EH (cell line): ENCODE measurements at regions not wholly inside any gene's neighbourhood (a gene's known extent, or its start where the extent isn't known, plus 50 kb on each side); places are given as distances from the start of the nearest gene placed in this dataset.
"Not testable (repeated sequence)": the region's sequence is repeated elsewhere in the genome, so short reads cannot be mapped to it uniquely, and the experiment has no call there.

Source experiments
- DNase-seq: peaks from one replicate; pipeline ENCODE4 v3.0.0-alpha.2; 2015; ENCODE audit warnings: low read depth

- no peak for DNase-seq
Observed at GRCh38 chr4:79547851-79548250, 139.8 kb upstream of the GK2 start.

GRCh38 chr4:79545292-79545691 lies 137.3 kb upstream of the GK2 start:
- not testable (repeated sequence) for DNase-seq

- no peak for DNase-seq
Observed at GRCh38 chr4:79540143-79540542, 132.1 kb upstream of the GK2 start.

DNA sequence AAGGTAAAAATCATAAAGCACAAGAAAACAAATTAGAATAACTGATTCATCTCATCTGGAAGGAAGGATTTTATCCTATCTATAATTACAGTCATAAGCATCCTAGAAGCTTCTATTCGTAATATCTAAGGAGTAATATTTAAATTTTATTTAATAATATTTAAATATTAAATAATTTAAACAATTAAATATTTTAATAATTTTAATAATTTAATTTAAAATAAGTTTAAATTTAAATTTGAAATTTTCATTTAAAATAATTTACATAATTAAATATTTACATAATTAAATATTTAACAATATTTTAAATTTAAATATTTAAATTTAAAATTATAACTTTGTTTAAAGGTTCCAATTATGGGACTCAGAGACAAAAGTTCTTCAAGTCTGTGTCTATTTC lies 127.5 kb upstream of the GK2 start:
- no peak for DNase-seq

DNA sequence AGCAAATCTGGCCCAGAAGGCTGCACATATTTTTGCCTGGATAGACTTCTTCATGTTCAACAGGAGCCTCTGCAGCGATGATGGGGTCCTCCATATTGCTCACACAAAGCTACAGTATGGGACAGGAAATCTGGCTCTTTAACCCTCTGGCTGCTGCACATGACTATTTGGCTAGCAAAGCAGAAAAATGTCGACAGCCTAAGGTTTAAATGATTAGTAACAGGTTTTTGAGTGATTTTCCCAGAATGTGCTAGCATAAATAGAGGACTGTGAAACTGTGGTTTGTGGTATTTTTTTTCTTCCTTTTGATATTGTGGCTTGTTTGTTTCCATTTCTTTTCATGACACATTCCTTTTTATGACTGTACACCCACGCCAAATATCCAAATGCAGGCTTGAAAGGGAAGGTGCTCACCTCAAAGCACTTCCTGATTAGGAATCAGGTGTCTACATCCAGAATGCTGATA lies 120.2 kb upstream of the GK2 start:
- DNase-seq, result no peak

DNA sequence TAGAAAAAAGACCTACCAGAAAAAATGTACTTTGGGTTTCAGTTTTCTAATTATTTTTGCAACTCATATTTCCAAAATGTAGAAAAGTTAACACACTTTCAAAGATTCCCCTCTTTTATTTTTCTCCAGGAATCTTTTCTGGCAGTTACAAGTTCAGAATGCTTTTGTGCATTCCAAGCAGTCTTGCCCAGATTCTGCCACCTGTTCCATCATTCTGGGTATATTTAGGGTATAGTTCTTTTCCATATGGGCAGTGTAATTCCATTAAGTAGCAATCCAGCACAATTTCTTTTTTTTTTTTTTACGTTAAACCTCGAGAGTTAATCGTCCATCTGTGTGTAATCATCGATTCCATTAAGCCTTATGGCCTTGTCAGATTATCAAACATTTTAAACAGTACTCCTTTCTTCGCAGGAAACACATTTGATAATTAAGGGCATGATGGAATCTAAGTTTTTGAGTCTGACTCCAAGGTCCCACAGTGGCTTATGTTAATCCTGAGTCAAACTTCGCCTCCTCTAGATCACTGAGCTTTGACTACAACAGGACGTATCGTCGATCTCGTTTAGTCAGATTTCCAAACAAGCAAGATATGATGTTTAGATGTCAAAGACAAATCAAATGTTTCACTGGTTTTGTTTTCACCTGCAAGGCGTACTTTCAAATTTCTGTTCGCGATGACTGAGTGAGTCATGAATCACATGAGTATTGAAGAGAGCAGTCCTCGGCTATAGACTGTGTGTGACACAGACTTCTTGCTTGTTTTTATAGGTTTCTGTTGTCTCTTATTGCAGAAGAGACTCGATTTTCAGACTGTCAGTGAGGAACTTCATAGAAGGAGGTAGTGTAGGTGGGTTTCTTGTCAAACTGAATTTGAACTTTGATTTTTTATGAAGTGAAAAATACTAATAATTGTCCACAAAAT lies 118.9 kb upstream of the GK2 start:
- no peak for DNase-seq

DNA sequence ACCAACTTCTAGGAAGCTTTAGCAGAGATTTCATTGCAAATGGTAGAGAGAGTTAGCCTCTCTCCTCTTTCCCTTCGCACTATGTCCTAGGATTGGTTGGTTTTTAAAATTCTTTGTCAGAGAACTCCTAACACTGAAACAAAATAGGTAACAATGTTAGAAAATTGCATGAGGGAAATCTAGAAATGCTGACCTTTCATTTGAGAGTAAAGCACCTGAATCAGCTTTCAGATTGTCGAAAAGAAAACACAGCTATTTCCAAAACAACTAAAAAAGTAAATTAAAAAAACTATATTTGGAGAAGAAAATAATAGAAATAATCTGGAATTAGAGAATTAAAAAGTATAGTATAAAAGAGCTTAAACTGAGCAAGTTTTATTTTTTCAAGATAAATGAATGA lies 108.1 kb upstream of the GK2 start:
- no peak for DNase-seq

- DNase-seq, result no peak
Observed at GRCh38 chr4:79514621-79515329, 106.7 kb upstream of the GK2 start.

GRCh38 chr4:79513576-79513975 lies 105.5 kb upstream of the GK2 start:
- no peak for DNase-seq

DNA sequence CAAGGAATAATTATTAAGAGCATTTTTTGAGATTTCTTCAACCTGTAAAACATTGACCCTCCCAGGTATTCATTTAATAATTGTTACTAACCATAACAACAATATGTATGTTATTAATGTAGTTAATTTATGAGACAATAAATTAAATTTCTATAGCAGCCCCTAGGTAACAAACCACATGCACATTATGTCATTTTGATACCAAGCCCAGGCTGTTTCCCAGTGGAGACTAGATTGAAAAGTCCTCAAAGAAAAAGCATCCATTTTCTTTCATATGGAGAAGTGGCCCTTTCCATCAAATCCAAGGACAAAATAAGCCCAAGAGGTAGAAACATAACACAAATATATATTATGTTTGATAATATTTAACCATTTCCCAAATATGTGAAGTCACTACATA lies 104.3 kb upstream of the GK2 start:
- no peak for DNase-seq

DNA sequence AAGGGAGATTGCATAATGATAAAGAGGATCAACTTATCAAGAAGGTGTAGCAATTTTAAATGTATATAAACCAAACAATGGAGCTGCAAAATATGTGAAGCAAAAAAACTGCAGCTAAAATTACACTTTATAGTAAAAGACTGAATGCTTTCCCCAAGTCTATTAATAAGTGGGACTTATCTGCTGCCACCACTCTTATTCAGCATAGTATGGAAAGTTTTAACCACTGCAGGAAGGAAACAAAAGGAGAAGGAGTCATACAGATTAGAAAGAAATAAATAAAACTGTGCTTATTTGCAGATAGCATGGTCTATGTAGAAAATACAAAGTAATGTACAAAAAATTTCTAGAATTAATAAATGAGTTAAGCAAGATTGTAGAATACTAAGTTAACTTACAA lies 94.1 kb upstream of the GK2 start:
- DNase-seq, result no peak

DNA sequence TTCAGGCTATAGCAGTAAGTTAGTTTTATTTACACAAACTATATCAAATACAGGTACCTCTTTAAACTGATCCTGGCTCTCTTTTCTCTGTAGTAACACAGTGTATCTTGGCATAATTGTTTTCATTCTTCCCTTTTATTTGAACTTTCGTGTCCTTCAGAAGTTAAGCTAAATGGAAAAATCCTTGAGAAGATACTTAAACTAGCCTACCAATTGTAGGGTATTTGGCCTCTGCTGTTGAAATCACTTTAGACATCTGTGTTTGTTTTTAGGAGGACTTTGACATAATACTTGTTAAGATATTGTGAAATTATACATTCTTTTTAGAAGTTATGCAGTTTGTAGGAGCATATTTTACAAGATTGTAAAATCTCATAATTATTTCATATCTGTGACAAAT lies 90.3 kb upstream of the GK2 start:
- DNase-seq, result no peak

GRCh38 chr4:79497001-79497400 lies 89.0 kb upstream of the GK2 start:
- no peak for DNase-seq

DNA sequence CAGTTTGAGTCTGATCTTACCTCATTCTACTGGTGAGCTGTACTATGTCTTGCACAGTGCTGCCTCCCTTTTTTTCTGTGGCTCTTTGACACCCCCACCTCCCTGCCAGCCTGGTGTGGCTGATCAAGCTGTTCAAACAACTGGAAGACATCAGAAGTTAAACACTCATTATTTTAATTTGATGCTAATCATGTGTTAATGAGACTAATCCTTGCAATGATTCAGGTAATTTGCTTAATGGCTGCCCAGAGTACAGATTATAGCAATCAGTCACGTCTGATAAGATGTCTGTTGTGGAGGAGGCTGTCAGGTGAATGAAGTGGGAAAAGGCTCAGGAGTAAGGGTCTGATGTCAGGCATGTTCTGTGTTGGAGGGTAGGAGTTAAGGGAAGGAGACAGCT lies 87.4 kb upstream of the GK2 start:
- no peak for DNase-seq

GRCh38 chr4:79492148-79492547 lies 84.1 kb upstream of the GK2 start:
- DNase-seq, result no peak

DNA sequence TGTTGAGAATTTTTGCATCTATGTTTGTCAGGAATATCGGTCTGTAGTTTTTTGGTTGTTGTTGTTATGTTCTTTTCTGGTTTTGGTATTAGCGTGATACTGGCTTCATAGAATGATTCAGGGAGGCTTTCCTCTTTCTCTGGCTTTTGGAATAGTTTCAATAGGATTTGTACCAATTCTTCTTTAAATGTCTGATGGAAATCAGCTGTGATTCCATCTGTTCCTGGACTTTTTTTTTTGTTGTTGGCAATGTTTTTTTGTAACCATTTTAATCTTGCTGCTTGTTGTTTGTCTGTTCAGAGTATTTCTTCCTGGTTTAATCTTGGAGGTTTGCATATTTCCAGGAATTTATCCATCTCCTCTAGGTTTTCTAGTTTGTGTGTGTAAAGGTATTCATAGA lies 81.5 kb upstream of the GK2 start:
- DNase-seq, result no peak

- no peak for DNase-seq
Observed at GRCh38 chr4:79476196-79476595, 68.2 kb upstream of the GK2 start.

GRCh38 chr4:79473439-79473724 lies 65.4 kb upstream of the GK2 start:
- DNase-seq, result no peak

DNA sequence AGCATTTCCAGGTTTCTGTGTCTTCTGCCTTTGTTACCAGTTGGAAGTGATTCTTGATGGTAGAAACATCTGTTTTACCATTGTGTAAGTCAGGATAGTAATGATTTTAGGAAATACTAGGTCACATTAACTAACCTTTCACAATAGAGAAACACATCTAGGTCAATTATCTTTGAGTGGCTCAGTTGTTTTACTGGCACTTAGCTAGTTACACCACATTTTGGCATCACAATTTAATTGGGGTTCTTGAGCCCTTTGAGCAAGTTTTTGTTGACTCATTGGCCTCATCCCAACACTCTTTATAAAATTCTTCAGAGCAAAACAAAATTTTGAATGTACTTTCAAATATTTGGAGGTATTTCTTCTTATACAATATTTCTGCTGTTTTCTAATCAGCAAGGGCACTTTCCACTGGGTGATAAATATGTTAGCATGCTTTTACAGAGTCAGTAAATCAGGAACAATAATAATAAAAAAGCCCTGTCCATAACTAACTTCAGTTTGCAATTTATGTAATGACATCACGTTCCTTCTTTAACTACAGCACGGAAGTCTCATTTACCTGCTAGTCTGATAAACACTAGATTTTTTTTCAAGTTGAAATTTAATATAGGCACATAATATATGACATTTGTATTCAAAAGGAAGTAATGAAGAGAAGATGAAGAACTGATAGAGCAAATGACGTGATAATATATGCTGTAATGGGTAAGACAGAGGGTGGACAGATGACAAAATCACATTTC lies 64.8 kb upstream of the GK2 start:
- DNase-seq, result no peak

DNA sequence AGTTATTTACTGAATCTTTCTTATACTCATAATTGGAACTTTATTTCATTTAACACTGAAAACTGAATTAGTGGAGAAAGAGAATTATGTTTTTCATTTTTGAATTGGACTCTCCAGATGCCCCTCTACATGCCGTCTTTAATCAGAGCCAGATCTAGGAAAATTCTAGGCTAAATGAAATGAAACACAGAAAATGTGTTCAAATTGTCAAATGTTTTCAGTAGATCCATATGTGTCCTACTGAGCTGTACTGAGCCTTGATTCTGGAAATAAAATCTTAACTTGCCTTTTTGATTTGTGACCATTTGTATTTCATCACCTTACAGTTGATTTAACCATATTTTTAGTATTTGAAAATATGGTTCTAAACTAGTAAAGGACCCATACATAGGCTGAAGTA lies 64.0 kb upstream of the GK2 start:
- DNase-seq, result no peak

DNA sequence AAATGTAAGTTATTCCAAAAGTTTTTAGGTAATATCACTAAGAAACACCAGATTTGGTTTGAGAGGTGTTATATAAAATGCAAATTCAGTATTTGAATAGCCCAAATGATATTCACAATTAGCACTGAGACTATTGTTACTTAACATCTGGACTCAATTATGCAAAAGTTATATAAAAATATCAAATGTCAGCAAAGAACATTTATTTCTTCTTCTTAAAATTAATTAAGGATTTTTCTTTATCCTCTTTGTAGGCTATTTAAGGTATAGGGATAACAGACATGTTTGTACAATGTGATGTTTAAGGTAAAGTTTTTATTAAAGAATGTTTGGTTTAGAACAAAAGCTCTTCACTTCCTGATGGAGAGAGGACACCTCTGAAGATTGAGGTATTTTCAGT lies 63.3 kb upstream of the GK2 start:
- DNase-seq, result no peak

DNA sequence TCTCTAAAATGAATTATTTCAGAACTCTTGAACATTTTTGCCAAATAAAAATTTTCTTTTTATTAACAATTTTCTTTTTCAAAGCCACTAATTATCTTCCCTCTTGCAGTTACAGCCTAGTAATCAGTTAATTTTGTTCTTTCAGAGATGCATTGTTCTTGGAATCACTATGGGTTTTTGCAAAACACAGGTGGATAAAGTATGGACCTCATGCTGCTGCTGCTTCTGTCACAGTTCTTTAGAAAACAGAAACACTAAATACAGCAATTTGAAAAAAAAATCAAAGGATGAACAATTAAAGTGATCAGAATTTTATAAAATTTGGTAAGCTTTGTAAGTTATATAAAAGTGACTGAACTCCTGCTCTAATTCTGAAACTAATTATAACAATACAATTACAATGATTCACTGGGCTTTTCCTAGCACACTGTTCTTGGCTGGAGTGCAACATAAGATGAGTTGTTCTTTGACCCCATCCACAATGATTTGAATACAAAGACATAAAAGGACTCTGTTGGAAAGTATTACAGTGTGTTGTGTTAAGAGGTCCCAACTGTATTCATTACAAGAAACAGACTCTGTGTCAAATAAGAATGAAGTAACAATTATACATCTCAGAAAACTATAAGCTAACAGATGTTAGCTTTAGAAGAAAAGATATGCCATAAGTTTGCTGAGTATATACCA lies 59.4 kb upstream of the GK2 start:
- DNase-seq, result no peak
